NCI-H2196 treated with DMSO at 0.1 percent for 48 hours (cell line): ENCODE measurements at regions not wholly inside any gene's neighbourhood (a gene's known extent, or its start where the extent isn't known, plus 50 kb on each side); places are given as distances from the start of the nearest gene placed in this dataset.
"Not testable (repeated sequence)": the region's sequence is repeated elsewhere in the genome, so short reads cannot be mapped to it uniquely, and the experiment has no call there.

Experiments used
- DNase-seq: peaks from one replicate; lab custom pipeline; 2025; ENCODE audit not compliant: unreplicated experiment; lab: John Stamatoyannopoulos, UW

- DNase-seq, result no peak
Measured at GRCh38 chr1:60564916-60565750, 491.6 kb upstream of the C1orf87 start.

GRCh38 chr1:60563777-60564535, 490.4 kb upstream of the C1orf87 start:
- DNase-seq, result no peak

DNA sequence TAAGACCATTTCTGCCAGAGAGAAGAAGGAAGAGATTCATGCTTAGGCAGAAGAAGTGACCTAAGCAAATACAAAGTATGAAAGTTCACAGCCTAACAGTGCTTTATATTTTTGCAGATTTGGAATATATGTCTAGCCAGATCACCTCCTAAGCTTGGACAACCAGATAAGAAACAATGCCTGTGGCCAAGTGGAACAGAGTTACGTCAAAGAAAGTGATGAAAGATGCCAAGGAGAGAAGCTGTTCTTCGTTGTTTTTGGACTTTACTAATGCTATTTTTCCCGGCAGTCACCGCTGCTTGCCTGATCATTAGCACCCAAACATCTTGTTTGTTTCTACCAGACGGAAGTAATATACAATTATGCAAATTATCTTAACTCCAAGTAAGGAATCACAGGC, 489.2 kb upstream of the C1orf87 start:
- DNase-seq, result no peak

DNA sequence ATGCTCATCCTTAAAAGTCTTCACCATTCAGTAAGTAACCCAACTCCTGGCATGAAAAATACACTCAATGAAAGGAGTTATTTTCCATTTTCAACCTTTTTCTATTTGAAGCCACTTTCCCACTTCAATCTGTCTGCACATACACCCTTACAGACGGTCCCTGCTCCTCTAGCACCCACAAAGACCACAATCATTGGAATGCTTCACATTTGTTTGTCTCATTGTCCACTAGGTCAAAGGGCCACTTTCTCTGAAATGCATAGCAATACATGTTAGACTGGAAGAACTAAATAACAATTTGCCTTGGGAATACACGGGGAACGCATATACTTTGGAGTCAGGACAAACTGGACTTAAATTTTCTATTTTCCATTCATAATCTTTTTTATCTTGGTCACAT, 487.1 kb upstream of the C1orf87 start:
- no peak for DNase-seq

GRCh38 chr1:60558236-60558635, 484.7 kb upstream of the C1orf87 start:
- no peak for DNase-seq

DNA sequence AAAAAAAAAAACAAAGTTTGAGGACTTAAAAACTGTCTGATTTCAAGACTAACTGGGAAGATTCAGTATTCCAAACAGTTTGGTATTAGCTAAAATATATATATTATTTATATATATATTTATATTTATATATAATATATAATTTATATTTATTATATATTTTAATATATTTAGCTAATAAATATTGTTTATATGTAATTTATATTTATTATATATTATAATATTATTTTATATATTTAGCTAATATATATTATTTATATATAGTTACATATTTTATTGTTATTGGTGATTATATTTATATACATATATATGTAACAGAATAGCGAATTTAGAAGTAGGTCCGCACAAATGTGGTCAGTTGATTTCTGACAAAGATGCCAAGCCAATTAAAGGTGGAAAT, 480.2 kb upstream of the C1orf87 start:
- no peak for DNase-seq

GRCh38 chr1:60547821-60548220, 474.3 kb upstream of the C1orf87 start:
- peak; percentile 85 for DNase-seq

GRCh38 chr1:60541831-60542532, 468.4 kb upstream of the C1orf87 start:
- no peak for DNase-seq

DNA sequence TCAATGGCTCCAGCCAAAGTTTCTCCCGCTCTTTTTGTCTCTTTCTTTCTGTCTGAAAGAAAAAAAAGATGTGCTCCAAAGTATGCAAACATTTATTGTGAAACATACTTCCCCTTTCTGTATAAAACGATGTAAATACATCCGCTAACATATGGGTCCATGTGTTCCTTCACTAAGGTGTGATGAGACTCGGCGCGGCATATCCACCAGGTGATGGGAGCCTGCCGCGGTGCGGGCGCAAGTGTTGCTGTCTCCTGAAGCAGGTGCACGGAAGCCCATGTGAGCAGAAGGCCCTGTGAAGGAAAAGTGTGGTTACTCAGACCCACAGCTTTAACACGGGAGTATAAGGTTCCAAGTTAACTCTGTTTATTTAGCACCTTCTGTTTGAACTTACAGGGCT, 466.6 kb upstream of the C1orf87 start:
- no peak for DNase-seq

DNA sequence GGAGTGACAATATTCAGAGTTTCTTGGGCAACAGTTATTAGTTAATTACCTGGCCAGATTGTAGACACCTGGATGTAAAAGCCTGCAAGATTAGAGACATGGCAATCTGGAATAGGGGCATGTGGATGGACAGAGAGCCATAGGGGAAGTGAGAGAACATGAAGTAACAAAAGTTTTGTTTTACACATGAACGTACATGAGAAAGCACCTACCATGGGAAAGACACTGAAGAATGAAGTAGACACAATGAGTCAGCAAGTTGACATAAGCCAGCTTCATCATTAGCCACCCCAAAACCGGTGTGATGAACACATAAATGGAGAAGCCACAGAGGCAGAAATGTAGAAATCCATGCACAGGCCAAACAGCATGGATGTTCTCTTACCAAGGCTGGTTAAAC, 462.1 kb upstream of the C1orf87 start:
- no peak for DNase-seq

DNA sequence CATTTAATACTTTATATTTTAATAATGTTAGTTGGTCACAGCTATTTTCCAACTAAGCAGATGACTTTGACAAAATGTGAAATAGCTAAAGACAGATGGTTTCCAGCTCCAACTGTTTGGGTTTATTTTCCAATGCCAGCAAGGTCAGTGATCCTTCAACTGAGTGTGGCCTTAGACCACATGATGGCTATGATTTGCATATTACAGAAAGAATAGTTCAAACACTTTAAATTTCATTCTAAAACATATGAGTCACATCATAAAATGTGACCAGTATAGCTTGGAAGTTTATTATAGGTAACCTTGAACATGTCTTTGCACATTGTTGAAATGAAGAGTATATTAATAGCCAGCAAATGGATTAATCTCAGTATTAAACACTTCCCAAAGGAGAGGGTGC, 454.0 kb upstream of the C1orf87 start:
- DNase-seq, result no peak

DNA sequence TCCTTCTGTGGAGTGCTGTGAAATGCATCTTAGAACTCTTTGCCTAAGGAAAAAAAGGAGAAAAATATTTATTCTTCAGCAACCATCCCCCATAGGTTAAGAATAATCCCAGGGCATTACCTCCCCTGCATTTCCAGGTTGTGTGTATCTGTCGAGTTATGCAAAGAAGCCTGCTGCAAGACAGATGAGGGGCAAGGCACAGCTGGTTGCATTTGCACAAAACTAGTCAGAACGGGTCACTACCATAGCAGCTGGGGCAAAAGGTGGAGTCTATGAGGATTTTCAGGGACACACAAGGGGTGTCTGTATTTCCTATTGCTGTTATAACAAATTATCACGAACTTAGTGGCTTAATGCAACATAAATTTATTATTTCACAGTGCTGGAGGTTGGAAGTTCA, 443.4 kb upstream of the C1orf87 start:
- no peak for DNase-seq

- no peak for DNase-seq
Measured at GRCh38 chr1:60510162-60510561, 436.6 kb upstream of the C1orf87 start.

DNA sequence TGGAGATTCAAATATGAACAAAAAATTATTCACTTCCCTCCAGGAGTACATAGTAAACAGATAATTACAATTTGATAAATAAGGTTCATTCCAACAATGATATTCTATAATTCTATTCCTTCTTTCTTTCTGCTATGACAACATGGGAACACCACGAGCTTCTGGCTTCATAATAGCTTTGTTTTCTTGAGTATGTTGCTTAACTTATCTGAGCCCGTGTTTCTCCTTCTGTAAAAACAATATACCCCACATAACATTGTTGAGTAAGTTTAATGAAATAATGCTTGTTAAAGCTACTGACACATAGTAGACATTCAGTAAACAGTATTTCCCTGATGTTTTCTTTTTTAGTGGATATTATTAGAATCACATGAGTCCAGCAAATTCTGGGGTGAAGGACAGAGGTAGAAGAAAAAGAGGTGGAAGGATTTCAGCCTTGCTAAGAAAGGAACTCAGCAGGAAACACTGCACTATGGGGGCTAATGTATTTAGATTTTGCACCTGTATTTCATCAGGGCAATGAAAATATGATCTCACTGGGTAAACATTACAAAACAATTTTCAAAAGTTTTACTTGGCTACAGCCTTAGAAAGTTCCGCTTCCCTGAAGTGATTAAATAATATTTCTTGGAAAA, 430.8 kb upstream of the C1orf87 start:
- DNase-seq, result no peak

GRCh38 chr1:60503266-60503925, 429.8 kb upstream of the C1orf87 start:
- no peak for DNase-seq

- no peak for DNase-seq
Measured at GRCh38 chr1:60502506-60502905, 428.9 kb upstream of the C1orf87 start.

DNA sequence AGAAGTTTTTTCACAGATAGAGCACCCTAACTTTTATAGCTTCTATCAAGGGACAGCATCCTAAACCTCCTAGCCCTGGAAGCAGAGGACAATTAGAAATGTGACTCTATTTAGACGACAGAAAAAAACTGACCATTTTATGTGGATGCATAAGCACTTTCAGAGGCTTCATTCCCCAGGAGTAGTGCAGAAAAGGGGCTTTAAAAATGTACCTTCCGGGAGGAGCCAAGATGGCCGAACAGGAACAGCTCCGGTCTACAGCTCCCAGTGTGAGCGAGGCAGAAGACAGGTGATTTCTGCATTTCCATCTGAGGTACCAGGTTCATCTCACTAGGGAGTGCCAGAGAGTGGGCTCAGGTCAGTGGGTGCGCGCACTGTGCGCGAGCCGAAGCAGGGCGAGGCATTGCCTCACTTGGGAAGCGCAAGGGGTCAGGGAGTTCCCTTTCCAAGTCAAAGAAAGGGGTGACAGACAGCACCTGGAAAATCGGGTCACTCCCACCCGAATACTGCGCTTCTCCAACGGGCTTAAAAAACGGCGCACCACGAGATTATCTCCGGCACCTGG, 416.4 kb upstream of the C1orf87 start:
- DNase-seq, result not testable (repeated sequence)

DNA sequence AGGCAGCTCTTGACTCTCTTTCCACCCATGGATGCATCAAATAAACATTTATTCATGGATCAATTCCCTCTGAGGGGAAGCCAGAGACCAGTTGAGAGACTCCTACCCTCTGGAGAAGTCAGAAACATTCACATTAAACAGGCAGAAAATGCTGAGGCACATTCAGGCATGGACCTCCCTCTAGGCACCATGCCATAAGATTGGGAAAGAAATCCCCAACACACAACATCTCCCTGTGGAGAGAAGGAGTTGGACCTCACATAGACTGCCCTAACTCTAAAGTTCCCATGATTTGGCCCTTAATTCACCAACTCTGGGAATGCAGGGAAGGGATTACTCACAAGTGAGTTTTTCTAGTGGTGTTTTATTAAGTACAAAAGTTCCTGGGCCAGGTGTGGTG, 415.3 kb upstream of the C1orf87 start:
- DNase-seq, result no peak

DNA sequence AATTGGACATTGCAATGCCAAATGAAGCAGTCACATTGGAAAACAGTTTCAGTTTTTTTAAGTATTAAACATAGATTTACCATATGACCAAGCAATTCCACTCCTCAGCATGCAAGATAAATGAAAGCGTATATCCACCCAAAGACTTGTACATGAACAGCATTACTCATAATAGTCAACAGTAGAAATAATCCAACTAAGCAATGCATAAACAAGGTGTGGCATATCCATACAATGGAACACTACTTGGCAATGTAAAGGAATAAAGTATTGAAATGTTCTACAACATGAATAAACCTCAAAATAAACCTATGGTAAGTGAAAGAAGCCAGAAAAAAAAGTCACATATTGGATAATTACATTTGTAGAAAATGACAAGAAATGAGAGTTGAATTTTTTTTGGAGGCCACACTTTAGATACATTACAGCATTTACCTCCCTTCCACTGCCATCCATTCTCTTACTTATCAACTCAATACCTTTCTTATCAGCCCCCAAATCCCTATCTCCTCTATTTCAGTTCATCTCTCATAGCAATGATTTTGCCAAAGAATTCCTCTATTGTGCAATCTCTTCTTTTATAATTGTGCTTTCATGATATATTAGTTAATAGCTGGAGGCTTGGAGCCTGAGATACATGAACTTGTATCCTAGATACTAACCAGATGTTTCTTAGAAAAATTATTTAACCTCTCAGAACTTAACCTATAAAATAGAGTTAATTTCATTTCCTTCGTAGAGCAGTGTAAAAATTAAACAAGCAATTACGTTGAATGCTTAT, 414.2 kb upstream of the C1orf87 start:
- no peak for DNase-seq

GRCh38 chr1:60483509-60483908, 409.9 kb upstream of the C1orf87 start:
- DNase-seq, result no peak
